GM21381 (cell line): ENCODE measurements at regions not wholly inside any gene's neighbourhood (a gene's known extent, or its start where the extent isn't known, plus 50 kb on each side); places are given as distances from the start of the nearest gene placed in this dataset.
"Not testable (repeated sequence)": the region's sequence is repeated elsewhere in the genome, so short reads cannot be mapped to it uniquely, and the experiment has no call there.

Source experiments
- ATAC-seq: cut with Tn5 transposase; IDR thresholded peaks from one replicate; pipeline ENCODE4 v1.9.1; 2021; ENCODE audit warnings: mild to moderate bottlenecking, moderate library complexity; ENCODE audit not compliant: unreplicated experiment

DNA sequence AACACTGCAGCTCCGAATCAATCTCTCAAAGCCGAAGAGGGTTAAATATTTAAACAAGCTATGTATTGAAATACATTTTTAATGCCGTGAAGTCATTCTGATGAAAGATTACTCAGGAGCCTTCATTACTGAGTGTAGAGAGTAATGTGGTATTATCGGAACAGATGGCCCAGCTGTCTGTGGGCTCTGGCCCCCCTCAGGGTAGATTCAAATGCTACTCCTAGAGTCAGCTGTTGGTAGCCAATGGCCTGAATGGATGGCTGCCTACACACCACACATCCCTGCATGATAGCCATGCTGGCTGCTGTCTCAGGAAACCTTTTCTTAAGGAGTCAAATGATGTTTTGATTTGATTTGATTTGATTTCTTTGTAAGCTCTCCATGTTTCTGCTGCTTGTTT lies 732.3 kb upstream of the CELF4 start:
- ATAC-seq, result no peak

DNA sequence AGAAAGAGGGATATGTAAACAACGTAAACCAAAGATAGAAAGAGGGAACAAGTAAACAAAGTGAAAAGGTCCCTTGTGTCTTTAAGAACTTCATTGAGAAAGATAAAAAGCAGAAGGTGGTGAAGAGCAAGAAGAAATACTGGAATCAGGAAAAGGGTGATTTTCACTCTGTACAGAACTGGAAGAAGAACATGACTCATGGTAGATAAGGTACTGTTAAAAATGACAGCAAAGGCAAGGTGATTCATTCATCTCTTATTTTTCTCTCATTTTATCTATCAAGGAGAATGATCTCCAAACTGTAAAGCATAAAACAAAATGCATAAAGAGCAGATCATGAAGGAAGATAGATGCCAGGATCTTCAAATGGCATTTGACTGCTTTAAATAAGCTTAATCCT lies 724.6 kb upstream of the CELF4 start:
- ATAC-seq, result no peak

DNA sequence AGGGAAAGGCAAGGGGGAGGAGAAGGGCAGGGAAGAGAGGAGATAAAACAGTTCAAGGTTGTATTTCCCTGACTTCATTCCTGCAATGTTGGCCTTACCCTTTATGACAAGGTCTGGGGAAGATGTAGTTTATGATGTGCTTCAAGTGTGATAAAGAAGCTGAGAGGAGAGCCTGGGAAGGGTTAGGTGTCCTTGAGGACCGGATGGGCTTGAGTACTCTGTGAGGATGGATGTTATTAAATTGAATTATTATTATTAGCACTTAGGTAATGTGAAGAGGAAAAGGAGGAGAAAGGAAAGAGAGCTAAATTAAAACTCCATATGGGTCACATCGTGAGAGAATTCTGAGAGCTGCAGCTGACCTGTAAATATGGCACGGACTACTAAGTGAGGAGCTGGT lies 719.4 kb upstream of the CELF4 start:
- ATAC-seq, result no peak

- ATAC-seq, result no peak
These were observed 697.5 kb upstream of the CELF4 start for GRCh38 chr18:38263066-38263465.

DNA sequence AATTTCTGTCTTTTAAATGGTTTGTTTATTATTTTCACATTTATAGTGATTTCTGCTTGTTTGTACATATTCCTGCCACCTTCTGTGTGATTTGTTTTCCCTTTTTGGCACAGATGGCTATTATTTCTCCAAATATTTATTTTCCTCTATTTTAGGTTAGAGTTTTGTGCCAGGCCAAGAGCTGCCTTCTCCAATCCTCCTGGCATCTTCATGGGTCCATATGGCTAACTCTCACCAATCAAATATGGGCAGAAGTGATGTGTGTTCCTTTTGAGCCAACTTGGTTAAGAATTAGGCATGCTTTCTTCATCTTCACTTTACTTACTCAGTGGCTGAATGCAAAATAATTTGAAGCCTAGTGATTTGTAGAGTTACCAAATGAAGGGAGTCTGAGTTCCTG lies 697.1 kb upstream of the CELF4 start:
- ATAC-seq, result no peak

DNA sequence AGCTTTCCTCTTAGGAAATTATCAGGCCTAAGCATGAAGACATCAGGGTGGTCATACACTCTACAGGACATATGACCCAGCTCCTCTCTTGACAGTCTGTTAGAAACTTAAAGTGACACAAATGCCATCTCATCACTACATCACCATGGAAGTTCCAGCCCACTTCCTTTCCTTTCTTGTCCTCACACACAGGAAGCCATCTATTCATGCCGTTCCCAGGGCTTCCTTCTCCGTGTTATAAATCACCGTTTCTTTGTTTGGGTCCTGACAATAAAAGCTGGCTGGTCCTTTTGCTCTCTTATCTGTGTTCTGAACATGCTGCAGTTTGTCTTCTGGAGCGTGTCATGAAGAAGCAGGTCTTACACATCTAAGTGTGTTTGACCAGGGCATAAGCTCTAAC lies 692.1 kb upstream of the CELF4 start:
- no peak for ATAC-seq

GRCh38 chr18:38256366-38256765 lies 690.8 kb upstream of the CELF4 start:
- no peak for ATAC-seq

DNA sequence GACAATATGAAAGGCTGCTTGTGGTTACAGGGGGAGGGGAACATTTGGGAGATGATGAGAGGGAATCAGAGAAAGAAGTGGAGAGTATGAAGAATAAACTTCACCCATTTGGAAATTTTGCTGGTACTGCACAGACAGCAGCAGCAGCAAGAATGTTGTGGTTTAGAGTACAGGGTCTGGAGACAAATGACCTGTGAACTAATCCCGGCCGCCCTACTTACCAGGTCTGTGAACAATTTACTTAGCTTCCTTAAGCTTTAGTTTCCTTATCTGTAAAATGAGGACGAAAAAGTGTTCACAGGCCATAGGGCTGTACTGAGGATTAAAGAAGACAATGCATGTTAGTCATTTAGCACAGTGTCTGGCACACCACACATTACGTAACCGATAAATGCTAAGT lies 685.4 kb upstream of the CELF4 start:
- ATAC-seq, result no peak

GRCh38 chr18:38244480-38244879 lies 678.9 kb upstream of the CELF4 start:
- ATAC-seq, result no peak

DNA sequence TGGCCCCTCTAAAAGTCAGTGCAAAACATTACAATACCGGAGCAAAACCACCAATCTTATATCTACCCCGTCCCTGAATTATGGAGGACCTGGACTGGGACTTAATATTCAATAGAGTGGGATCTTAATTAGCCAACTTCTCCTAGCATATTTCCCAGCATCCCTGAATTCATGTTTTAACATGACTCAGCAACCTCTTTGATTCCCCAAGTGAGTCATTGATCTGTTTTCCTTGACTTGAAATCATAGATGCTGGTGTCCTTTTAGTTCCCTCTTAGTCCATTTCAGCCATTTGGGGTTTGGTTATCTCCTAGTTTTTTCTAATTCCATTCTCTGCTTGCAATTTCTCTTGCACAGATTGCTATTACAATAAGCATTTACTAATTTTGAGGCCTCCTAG lies 677.7 kb upstream of the CELF4 start:
- no peak for ATAC-seq

DNA sequence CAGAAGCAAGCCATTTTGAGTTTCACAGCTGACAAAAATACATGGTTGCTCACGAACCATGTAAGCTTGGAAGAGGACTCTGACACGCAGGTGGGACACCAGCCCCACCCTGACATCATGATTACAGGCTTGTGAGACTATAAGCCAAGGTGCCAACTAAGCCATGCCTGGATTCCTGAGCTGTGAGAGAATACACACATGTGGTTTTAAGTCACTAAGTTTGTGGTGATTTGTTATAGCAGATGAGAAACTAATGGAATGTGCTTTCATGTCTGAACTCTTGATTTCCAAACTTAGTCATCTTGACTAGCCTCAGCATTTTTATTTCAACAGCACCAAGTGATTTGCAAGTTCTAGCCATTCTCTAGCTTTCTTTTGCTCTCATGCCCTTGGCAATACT lies 676.1 kb upstream of the CELF4 start:
- ATAC-seq, result no peak

- ATAC-seq, result no peak
These were observed 675.6 kb upstream of the CELF4 start for GRCh38 chr18:38241216-38241615.

- no peak for ATAC-seq
These were observed 674.0 kb upstream of the CELF4 start for GRCh38 chr18:38239606-38240005.

DNA sequence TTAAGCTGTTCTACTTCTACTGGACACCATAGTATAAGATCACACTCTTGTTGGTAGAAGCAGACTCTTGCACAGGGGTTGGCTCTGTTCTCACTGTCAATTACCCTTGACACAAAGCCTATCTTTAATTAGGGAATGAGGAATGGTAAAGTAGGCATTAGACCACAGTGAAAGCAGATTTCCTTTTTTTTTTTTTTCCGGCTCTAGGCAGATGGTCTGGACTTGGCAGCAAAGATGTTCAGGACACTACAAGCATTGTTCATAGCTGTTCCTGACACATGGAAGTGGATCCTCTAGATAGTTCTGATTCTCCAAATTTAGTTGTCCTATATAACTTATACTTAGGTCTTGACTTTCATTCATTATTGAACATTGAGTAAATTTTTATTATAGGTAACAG lies 672.2 kb upstream of the CELF4 start:
- no peak for ATAC-seq

GRCh38 chr18:38221476-38222100 lies 656.0 kb upstream of the CELF4 start:
- ATAC-seq, result no peak

DNA sequence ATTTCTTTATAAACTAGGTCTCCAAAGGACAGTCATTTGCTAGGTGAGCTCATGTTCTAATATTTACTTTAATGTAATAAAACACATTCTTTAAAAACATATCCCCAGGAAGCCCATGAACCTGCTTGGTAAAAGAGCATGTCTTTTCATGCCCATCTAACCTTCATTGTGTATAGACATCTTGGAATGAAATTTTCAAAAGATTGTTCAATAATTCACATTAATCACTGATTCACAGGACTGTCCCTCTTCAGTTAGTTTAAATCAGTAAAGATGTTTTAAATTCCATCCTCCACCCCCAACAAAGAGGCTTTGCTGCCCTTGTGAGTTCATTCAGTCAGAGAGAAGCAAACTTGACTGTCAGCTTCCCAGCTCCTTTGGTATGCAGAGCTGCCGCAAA lies 633.4 kb upstream of the CELF4 start:
- ATAC-seq, result no peak

DNA sequence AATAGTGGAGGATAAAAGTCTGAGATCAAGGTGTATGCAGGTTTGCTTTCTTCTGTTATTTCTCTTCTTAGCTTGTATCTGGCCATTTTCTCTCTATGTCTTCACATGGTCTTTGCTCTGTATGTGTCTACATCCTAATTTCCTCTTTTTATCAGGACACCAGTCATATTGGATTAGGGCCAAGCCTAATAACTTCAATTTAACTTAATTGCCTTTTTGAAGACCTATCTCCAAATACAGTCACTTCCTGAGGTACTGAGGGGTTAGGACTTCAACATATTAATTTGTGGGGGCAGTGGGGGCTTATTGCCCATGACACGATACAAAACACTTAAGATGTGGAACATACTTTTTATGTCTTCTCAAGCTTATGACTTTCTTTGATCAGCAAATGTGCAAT lies 632.9 kb upstream of the CELF4 start:
- ATAC-seq, result no peak

DNA sequence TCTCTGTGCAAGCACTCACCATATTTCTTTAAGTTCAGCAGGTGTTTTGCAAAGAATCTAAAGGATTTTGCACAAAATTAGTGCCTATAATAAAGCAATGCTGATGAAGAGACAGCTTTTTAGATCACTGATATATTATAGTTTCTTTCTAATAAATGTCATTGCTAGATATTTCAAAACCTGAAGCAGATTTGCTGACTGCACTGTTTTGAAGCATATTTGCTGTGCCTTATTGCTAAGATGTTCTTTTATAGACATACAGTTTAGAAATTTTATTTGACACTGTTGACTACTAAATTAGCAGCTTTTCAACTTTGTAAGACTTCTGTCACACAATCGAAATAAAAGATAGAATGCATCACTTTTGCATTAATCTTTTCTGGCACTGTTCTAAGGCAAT lies 620.9 kb upstream of the CELF4 start:
- no peak for ATAC-seq

DNA sequence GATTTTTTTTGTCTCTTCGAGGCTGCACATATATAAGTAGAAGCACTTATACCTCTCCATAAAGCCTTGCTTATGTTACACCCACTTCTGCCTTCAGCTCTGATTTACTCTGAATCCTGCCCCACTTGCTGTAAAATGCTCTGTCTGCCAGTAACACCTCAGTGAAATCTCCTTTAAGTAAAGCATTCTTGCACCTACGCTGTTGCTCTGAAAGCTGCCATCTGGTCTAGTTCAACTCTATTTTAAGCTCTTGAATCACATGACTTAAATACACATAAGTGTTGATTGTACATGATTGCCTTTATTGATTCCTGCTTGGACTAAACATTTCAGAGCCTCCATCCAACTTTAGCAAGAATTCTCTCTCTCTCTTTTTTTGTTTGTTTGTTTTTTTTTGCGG lies 609.0 kb upstream of the CELF4 start:
- ATAC-seq, result no peak

- ATAC-seq, result no peak
These were observed 608.6 kb upstream of the CELF4 start for GRCh38 chr18:38174173-38174572.

DNA sequence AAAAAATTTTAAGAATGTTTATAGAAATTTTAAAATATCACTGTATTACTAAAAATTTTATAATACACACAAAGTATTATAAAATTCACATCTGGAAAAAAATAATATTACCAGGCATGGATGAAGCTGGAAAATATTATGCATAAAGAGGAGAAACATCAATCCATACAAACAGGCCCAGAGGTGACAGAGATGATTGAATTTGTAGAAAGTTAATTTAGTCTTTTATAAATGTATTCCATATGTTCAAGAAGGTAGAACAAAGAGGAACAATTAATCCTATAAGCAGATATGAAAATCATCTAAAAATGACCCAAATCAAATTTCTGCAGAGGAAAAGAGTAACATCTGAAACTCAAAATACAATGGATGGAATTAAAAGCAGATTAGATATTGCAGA lies 605.2 kb upstream of the CELF4 start:
- ATAC-seq, result no peak

GRCh38 chr18:38167623-38168022 lies 602.0 kb upstream of the CELF4 start:
- no peak for ATAC-seq

DNA sequence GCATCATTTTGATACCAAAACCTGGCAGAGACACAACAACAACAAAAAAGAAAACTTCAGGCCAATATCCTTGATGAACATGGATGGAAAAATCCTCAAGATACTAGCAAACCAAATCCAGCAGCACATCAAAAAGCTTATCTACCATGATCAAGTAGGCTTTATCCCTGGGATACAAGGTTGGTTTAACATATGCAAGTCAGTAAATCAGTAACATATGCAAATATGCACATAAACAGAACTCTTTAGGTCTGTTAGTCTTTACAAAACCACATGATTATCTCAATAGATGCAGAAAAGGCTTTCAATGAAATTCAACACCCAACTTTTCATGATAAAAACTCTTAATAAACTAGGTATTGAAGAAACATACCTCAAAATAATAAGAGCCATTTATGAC lies 587.5 kb upstream of the CELF4 start:
- ATAC-seq, result not testable (repeated sequence)

DNA sequence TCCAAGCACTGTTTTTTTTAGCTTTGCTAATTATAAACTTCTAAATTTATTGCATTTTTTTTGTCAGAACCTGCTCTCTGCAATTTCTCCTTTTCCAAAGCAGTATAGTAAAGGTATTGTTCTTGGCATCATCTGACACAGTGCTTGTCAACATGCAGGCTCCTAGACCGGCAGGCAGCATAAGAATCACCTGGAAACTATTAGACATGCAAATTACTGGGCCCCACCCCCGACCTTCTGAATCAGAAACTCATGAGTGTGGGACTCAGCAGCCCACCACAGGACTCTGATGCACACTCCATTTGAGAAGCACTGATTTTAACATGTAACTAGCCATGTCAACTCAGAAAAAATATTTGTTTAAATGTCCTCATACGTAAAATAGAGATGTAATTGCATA lies 551.1 kb upstream of the CELF4 start:
- ATAC-seq, result no peak
